H9 (cell line): ENCODE measurements at regions not wholly inside any gene's neighbourhood (a gene's known extent, or its start where the extent isn't known, plus 50 kb on each side); places are given as distances from the start of the nearest gene placed in this dataset.

Experiments used
- DNase-seq: peaks from one replicate; pipeline ENCODE4 v3.0.0-alpha.2; 2017
- H2AFZ ChIP-seq: one replicate; pipeline ENCODE4 v1.6.1; 2013; ENCODE audit warnings: mild to moderate bottlenecking, low read length, control low read depth, moderate library complexity
- H2AK5ac ChIP-seq: 2 replicates; pipeline ENCODE4 v1.6.1; 2013; ENCODE audit warnings: low read length, control low read depth, mixed read lengths; ENCODE audit not compliant: insufficient read length
- H2BK120ac ChIP-seq: one replicate; pipeline ENCODE4 v1.6.1; 2013; ENCODE audit warnings: low read depth, mild to moderate bottlenecking, low read length, control low read depth, inconsistent platforms; ENCODE audit not compliant: poor library complexity, severe bottlenecking
- H2BK12ac ChIP-seq: 2 replicates; pipeline ENCODE4 v1.6.1; 2013; ENCODE audit warnings: low read length, control low read depth, mixed read lengths, low read depth; ENCODE audit not compliant: insufficient read length
- H2BK15ac ChIP-seq: 2 replicates; pipeline ENCODE4 v1.6.1; 2013; ENCODE audit warnings: low read depth, low read length, control low read depth
- H2BK20ac ChIP-seq: one replicate; pipeline ENCODE4 v1.6.1; 2013; ENCODE audit warnings: low read depth, mild to moderate bottlenecking, low read length, control low read depth, inconsistent platforms; ENCODE audit not compliant: poor library complexity, severe bottlenecking
- H2BK5ac ChIP-seq: 2 replicates; pipeline ENCODE4 v1.6.1; 2013; ENCODE audit warnings: low read length, control low read depth, mixed read lengths; ENCODE audit not compliant: insufficient read length
- H3K14ac ChIP-seq: 2 replicates; pipeline ENCODE4 v1.6.1; 2013; ENCODE audit warnings: low read length, control low read depth; ENCODE audit not compliant: insufficient read depth
- H3K18ac ChIP-seq: 2 replicates; pipeline ENCODE4 v1.6.1; 2013; ENCODE audit warnings: low read depth, mild to moderate bottlenecking, mixed read lengths, low read length, control low read depth; ENCODE audit not compliant: insufficient read length
- H3K23ac ChIP-seq: 2 replicates; pipeline ENCODE4 v1.6.1; 2013; ENCODE audit warnings: low read length, control low read depth, mixed read lengths, low read depth; ENCODE audit not compliant: insufficient read length
- H3K23me2 ChIP-seq: 2 replicates; pipeline ENCODE4 v1.6.1; 2013; ENCODE audit warnings: low read depth, mild to moderate bottlenecking, mixed read lengths, low read length, control low read depth; ENCODE audit not compliant: insufficient read length, poor library complexity, severe bottlenecking
- H3K27ac ChIP-seq: 2 replicates; pipeline ENCODE4 v1.5.1; 2013; ENCODE audit warnings: low read length, control low read depth, mixed read lengths, low read depth; ENCODE audit not compliant: insufficient read length
- H3K27me3 ChIP-seq: 2 replicates; pipeline ENCODE4 v1.6.1; 2013; ENCODE audit warnings: low read length, control low read depth, inconsistent platforms; ENCODE audit not compliant: insufficient read depth
- H3K4ac ChIP-seq: 2 replicates; pipeline ENCODE4 v1.6.1; 2013; ENCODE audit warnings: low read depth, mild to moderate bottlenecking, control low read depth, inconsistent platforms, low read length, moderate library complexity
- H3K4me1 ChIP-seq: 2 replicates; pipeline ENCODE4 v1.6.1; 2013; ENCODE audit warnings: low read length, control low read depth, inconsistent platforms; ENCODE audit not compliant: insufficient read depth
- H3K4me2 ChIP-seq: 2 replicates; pipeline ENCODE4 v1.6.1; 2013; ENCODE audit warnings: low read length, control low read depth, mixed read lengths; ENCODE audit not compliant: insufficient read length, insufficient read depth
- H3K56ac ChIP-seq: 2 replicates; pipeline ENCODE4 v1.6.1; 2013; ENCODE audit warnings: low read depth, mild to moderate bottlenecking, mixed read lengths, low read length, control low read depth; ENCODE audit not compliant: insufficient read length
- H3K79me1 ChIP-seq: 2 replicates; pipeline ENCODE4 v1.6.1; 2013; ENCODE audit warnings: low read depth, mild to moderate bottlenecking, moderate library complexity, low read length, control low read depth, inconsistent platforms; ENCODE audit not compliant: insufficient read depth, poor library complexity, severe bottlenecking
- H3K79me2 ChIP-seq: 2 replicates; pipeline ENCODE4 v1.6.1; 2013; ENCODE audit warnings: low read length, control low read depth, inconsistent platforms; ENCODE audit not compliant: insufficient read depth
- H3K9ac ChIP-seq: 2 replicates; pipeline ENCODE4 v1.6.1; 2013; ENCODE audit warnings: low read length, control low read depth, mixed read lengths; ENCODE audit not compliant: insufficient read length; ENCODE audit errors: extremely low read depth
- H3K9me3 ChIP-seq: one replicate; pipeline ENCODE4 v1.6.1; 2013; ENCODE audit warnings: low read depth, low read length, inconsistent platforms; ENCODE audit not compliant: control insufficient read depth
- H3T11ph ChIP-seq: one replicate; pipeline ENCODE4 v1.6.1; 2013; ENCODE audit warnings: mild to moderate bottlenecking, low read length, control low read depth, inconsistent platforms
- H4K20me1 ChIP-seq: one replicate; pipeline ENCODE4 v1.6.1; 2013; ENCODE audit not compliant: control insufficient read depth, insufficient read length, insufficient read depth
- H4K5ac ChIP-seq: 2 replicates; pipeline ENCODE4 v1.6.1; 2013; ENCODE audit warnings: low read depth, mild to moderate bottlenecking, mixed read lengths, low read length, control low read depth; ENCODE audit not compliant: insufficient read length
- H4K8ac ChIP-seq: replicated peaks from 2 replicates; pipeline ENCODE4 v1.6.1; 2013; ENCODE audit warnings: low read length, control low read depth, mixed read lengths, low read depth; ENCODE audit not compliant: insufficient read length
- H4K91ac ChIP-seq: 2 replicates; pipeline ENCODE4 v1.6.1; 2013; ENCODE audit warnings: low read depth, mild to moderate bottlenecking, moderate library complexity, mixed read lengths, low read length, control low read depth; ENCODE audit not compliant: insufficient read length
- H3K27ac Mint-ChIP-seq, 3 experiments: 2 replicates in 2 of 3; 3 replicates in 1 of 3; pipeline ENCODE4 v1.8.0; 2020 to 2021; ENCODE audit warnings: mixed read lengths in 3 of 3, mild to moderate bottlenecking in 1 of 3, moderate library complexity in 1 of 3
- H3K27me3 Mint-ChIP-seq: 2 replicates; pipeline ENCODE4 v1.8.0; 2021; ENCODE audit warnings: low read depth, mild to moderate bottlenecking, moderate library complexity, mixed read lengths
- H3K36me3 Mint-ChIP-seq, 3 experiments: 2 replicates in 2 of 3; 3 replicates in 1 of 3; pipeline ENCODE4 v1.8.0; 2020 to 2021; ENCODE audit warnings: low read depth in 3 of 3, mixed read lengths in 3 of 3; ENCODE audit not compliant: insufficient read depth in 1 of 3
- H3K4me1 Mint-ChIP-seq, 2 experiments: 2 replicates each; pipeline ENCODE4 v1.8.0; 2020; ENCODE audit warnings: mixed read lengths in 2 of 2
- H3K4me3 Mint-ChIP-seq, 2 experiments: 2 replicates in 1 of 2; 3 replicates in 1 of 2; pipeline ENCODE4 v1.8.0; 2020 to 2021; ENCODE audit warnings: mild to moderate bottlenecking in 2 of 2, mixed read lengths in 2 of 2, moderate library complexity in 1 of 2
- H3K9me3 Mint-ChIP-seq, 2 experiments: 2 replicates in 1 of 2; 3 replicates in 1 of 2; pipeline ENCODE4 v1.8.0; 2020; ENCODE audit warnings: mild to moderate bottlenecking in 2 of 2, mixed read lengths in 2 of 2, moderate library complexity in 1 of 2
- WGBS: extraction: QIAGEN DNeasy Blood & Tissue Kit; methylation state at CpG from one replicate; pipeline ENCODE4 v1.1.7; 2013; ENCODE audit warnings: missing lambda C conversion rate, low lambda C conversion rate, mixed read lengths; ENCODE audit not compliant: insufficient read length; ENCODE audit errors: extremely low coverage; 5-methylcytosine and 5-hydroxymethylcytosine counted together
- TF ChIP-seq, protein P1 (sequence below): fragments of 200-600 bp; sonication (generic); conservative IDR thresholded peaks from 3 replicates; pipeline ENCODE4 v1.8.0; 2021; ENCODE audit warnings: antibody characterized with exemption, mild to moderate bottlenecking

DNA sequence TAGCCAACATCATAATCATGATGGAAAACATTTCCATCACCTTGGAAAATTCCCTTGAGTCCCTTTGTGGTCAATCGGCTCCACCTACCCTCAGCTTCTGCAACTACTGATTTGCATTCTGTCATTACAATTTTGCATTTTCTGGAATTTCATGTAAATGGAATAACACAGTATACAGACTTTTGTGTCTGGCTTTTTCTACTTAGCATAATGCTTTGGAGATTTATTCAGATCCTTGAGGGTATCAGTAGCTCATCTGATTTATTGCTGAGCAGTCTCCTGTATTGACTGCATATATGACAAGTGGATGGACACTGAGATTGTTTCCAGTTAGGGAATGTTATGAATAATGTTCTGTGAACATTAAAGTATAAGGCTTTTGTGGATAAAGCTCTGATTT, 358.3 kb downstream of the USP25 start:
- TF ChIP-seq, protein P1, sequence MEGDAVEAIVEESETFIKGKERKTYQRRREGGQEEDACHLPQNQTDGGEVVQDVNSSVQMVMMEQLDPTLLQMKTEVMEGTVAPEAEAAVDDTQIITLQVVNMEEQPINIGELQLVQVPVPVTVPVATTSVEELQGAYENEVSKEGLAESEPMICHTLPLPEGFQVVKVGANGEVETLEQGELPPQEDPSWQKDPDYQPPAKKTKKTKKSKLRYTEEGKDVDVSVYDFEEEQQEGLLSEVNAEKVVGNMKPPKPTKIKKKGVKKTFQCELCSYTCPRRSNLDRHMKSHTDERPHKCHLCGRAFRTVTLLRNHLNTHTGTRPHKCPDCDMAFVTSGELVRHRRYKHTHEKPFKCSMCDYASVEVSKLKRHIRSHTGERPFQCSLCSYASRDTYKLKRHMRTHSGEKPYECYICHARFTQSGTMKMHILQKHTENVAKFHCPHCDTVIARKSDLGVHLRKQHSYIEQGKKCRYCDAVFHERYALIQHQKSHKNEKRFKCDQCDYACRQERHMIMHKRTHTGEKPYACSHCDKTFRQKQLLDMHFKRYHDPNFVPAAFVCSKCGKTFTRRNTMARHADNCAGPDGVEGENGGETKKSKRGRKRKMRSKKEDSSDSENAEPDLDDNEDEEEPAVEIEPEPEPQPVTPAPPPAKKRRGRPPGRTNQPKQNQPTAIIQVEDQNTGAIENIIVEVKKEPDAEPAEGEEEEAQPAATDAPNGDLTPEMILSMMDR: no peak
- no CpG with 5 or more reads among the region's 1 CpG for WGBS
- no peaks in the 10 kb centered on the region for H3K27me3 ChIP-seq
- H3K9ac ChIP-seq: no peak overlapping the region
- no peaks in the 10 kb centered on the region for H3K27me3 Mint-ChIP-seq
- no peak overlapping the region for H2AK5ac ChIP-seq
- H3K9me3 Mint-ChIP-seq: no peaks in the 10 kb centered on the region
- H3K27ac Mint-ChIP-seq: no peak overlapping the region
- no peak overlapping the region for H3K56ac ChIP-seq
- no peak overlapping the region for H3K14ac ChIP-seq
- H3K4me1 Mint-ChIP-seq: no peaks in the 10 kb centered on the region
- no peak overlapping the region for H3K4me2 ChIP-seq
- H3K4ac ChIP-seq: no peak overlapping the region
- no peak overlapping the region for H2BK15ac ChIP-seq
- no peak overlapping the region for H3K23ac ChIP-seq
- no peak overlapping the region for H3K18ac ChIP-seq
- no peak overlapping the region for H4K5ac ChIP-seq
- no peak overlapping the region for H2BK20ac ChIP-seq
- H3K79me1 ChIP-seq: no peaks in the 10 kb centered on the region
- no peak overlapping the region for H2BK120ac ChIP-seq
- no peak overlapping the region for H2AFZ ChIP-seq
- no peak overlapping the region for H4K91ac ChIP-seq
- H3K36me3 Mint-ChIP-seq: no peaks in the 10 kb centered on the region
- DNase-seq: no peak
- H3K27ac ChIP-seq: no peak overlapping the region
- H4K8ac ChIP-seq: no peak overlapping the region
- no peaks in the 10 kb centered on the region for H4K20me1 ChIP-seq
- no peak overlapping the region for H3T11ph ChIP-seq
- no peak overlapping the region for H2BK12ac ChIP-seq
- no peaks in the 10 kb centered on the region for H3K9me3 ChIP-seq
- no peak overlapping the region for H2BK5ac ChIP-seq
- no peaks in the 10 kb centered on the region for H3K23me2 ChIP-seq
- H3K79me2 ChIP-seq: no peaks in the 10 kb centered on the region
- no peaks in the 10 kb centered on the region for H3K4me1 ChIP-seq
- no peak overlapping the region for H3K4me3 Mint-ChIP-seq
